ENCODE measurements at regions not wholly inside any gene's neighbourhood (a gene's known extent, or its start where the extent isn't known, plus 50 kb on each side); places are given as distances from the start of the nearest gene placed in this dataset.

- H3K27me3 ChIP-seq (replicated peaks; ENCODE audit: control insufficient read depth, insufficient read depth, low read length) = no peaks in the 10 kb centered on the region; the same call in 1 of the 2 replicates
- H3K4me3 ChIP-seq (replicated peaks; ENCODE audit: low read depth, low read length) = no peak overlapping the region
Measured at GRCh38 chr2:11093467-11093866, 61.8 kb upstream of the SLC66A3 start.

DNA sequence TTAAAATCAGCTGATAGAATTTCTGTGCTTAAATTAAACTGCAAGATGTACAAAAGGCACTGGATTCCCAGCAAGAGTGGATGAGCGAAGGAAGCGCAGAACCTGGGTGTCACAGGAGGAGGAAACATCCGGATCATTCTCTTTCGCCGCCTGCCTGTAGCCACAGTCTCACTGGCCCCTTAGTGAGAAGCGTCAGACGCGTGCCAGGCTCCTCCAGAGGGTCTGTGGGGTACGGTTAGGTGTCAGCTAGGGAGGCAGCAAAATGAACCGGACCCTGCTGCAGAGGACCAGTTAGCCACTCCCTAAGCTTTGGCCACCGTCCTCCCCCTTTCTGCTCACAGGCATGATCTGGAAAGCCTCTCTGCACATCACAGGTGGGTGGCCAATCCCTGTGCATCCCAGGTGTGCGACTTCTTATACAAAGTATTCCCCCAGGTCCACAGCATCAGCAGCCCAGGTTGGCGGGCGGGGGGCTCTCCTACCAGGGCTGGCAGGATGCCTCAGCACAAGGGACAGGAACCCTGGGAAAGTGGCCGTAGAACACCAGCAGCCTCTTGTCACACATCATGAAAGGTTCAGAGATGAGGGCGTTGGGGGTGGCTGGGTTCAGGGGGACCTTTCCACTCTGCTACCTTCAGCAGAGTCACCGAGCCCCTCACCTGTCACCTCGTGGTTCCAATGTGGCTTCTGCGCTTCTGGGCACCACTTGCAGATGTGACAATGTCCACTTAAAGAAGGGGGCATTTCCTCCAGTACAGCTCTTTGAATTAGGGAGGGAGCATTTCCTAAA, 61.1 kb upstream of the SLC66A3 start:
- TF ChIP-seq, protein P1, sequence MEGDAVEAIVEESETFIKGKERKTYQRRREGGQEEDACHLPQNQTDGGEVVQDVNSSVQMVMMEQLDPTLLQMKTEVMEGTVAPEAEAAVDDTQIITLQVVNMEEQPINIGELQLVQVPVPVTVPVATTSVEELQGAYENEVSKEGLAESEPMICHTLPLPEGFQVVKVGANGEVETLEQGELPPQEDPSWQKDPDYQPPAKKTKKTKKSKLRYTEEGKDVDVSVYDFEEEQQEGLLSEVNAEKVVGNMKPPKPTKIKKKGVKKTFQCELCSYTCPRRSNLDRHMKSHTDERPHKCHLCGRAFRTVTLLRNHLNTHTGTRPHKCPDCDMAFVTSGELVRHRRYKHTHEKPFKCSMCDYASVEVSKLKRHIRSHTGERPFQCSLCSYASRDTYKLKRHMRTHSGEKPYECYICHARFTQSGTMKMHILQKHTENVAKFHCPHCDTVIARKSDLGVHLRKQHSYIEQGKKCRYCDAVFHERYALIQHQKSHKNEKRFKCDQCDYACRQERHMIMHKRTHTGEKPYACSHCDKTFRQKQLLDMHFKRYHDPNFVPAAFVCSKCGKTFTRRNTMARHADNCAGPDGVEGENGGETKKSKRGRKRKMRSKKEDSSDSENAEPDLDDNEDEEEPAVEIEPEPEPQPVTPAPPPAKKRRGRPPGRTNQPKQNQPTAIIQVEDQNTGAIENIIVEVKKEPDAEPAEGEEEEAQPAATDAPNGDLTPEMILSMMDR (IDR thresholded peaks at IDR 0.05; ENCODE audit: insufficient read depth, low read length, poor library complexity, severe bottlenecking) = no peak
- Histone ChIP-seq H3K4me3 (replicated peaks; ENCODE audit: low read depth, low read length) (no peak overlapping the region), H3K36me3 (ENCODE audit: control insufficient read depth, insufficient read depth, low read length) (no peaks in the 10 kb centered on the region), H3K27me3 (replicated peaks; ENCODE audit: control insufficient read depth, insufficient read depth, low read length) (no peaks in the 10 kb centered on the region; the same call in 1 of the 2 replicates)
- DNase-seq (ENCODE audit: extremely low read depth, insufficient read length) = no peak

More at GRCh38 chr2:11093467-11093866, 61.8 kb upstream of the SLC66A3 start:
- no peak for DNase-seq (ENCODE audit: extremely low read depth, insufficient read length)
- no peaks in the 10 kb centered on the region for H3K36me3 ChIP-seq (ENCODE audit: control insufficient read depth, insufficient read depth, low read length)
- TF ChIP-seq, protein P1 (IDR thresholded peaks at IDR 0.05; ENCODE audit: insufficient read depth, low read length, poor library complexity, severe bottlenecking) = no peak

GRCh38 chr2:11096591-11096990, 58.7 kb upstream of the SLC66A3 start:
- DNase-seq (ENCODE audit: extremely low read depth, insufficient read length) = no peak
- TF ChIP-seq, protein P1 (IDR thresholded peaks at IDR 0.05; ENCODE audit: insufficient read depth, low read length, poor library complexity, severe bottlenecking) = no peak
- H3K27me3 ChIP-seq (replicated peaks; ENCODE audit: control insufficient read depth, insufficient read depth, low read length) = peaks cover 2% of the 10 kb centered on the region
- no peaks in the 10 kb centered on the region for H3K36me3 ChIP-seq (ENCODE audit: control insufficient read depth, insufficient read depth, low read length)
- H3K4me3 ChIP-seq (replicated peaks; ENCODE audit: low read depth, low read length) = no peak overlapping the region

DNA sequence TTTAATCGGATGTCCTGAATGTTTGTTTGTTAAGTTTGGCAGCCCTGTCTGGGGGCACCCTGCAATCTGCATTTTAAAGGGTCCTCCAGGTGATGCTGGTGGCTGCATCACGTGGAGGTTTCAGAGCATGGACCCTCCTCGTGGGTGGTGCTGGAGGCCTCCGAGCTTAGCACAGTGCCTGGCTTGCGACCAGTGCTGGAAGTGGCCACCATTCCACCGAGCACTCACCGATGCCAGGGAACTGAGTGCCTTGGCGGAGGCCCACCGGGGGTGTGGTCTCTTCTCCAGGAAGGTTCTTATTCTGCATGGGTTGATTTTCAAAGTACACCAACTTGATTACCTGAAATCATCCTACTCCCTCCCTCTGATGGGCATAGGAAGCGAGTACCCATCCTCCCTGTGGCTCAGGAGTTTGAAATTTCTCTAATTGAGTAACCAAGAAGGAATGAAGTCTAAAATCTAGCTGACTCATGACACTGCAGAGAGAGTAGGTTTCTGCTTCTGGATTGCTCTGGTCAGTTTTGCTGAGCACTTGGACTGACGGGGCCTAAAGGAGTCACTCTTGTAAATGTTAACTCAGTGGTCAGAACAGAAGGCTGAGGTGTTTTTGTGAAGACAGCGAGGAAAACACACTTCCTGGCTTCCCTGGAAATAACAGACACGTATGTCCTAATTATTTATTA, 58.1 kb upstream of the SLC66A3 start:
- no peaks in the 10 kb centered on the region for H3K36me3 ChIP-seq (ENCODE audit: control insufficient read depth, insufficient read depth, low read length)
- H3K27me3 ChIP-seq (replicated peaks; ENCODE audit: control insufficient read depth, insufficient read depth, low read length) = peaks cover 3% of the 10 kb centered on the region
- no peak overlapping the region for H3K4me3 ChIP-seq (replicated peaks; ENCODE audit: low read depth, low read length)
- DNase-seq (ENCODE audit: extremely low read depth, insufficient read length) = no peak
- TF ChIP-seq, protein P1 (IDR thresholded peaks at IDR 0.05; ENCODE audit: insufficient read depth, low read length, poor library complexity, severe bottlenecking) = no peak

GRCh38 chr2:11097854-11098387, 57.3 kb upstream of the SLC66A3 start:
- DNase-seq (ENCODE audit: extremely low read depth, insufficient read length) = no peak

More at GRCh38 chr2:11097854-11098387, 57.3 kb upstream of the SLC66A3 start:
- TF ChIP-seq, protein P1 (IDR thresholded peaks at IDR 0.05; ENCODE audit: insufficient read depth, low read length, poor library complexity, severe bottlenecking) = no peak
- no peak overlapping the region for H3K4me3 ChIP-seq (replicated peaks; ENCODE audit: low read depth, low read length)
- no peaks in the 10 kb centered on the region for H3K36me3 ChIP-seq (ENCODE audit: control insufficient read depth, insufficient read depth, low read length)
- peaks cover 3% of the 10 kb centered on the region for H3K27me3 ChIP-seq (replicated peaks; ENCODE audit: control insufficient read depth, insufficient read depth, low read length)
